Ishikawa (cell line): ENCODE measurements at regions not wholly inside any gene's neighbourhood (a gene's known extent, or its start where the extent isn't known, plus 50 kb on each side); places are given as distances from the start of the nearest gene placed in this dataset.

Source experiments
- CEBPB ChIP-seq: IDR thresholded peaks from 2 replicates; pipeline ENCODE4 v1.6.1; 2012
- CREB1 ChIP-seq: IDR thresholded peaks from 2 replicates; pipeline ENCODE4 v1.6.1; 2012; ENCODE audit warnings: low read depth
- EGR1 ChIP-seq: IDR thresholded peaks from 2 replicates; pipeline ENCODE4 v1.6.1; 2012
- EP300 ChIP-seq: IDR thresholded peaks from 2 replicates; pipeline ENCODE4 v1.6.1; 2012; ENCODE audit warnings: borderline replicate concordance
- FOXM1 ChIP-seq: IDR thresholded peaks from 2 replicates; pipeline ENCODE4 v1.6.1; 2012; ENCODE audit warnings: low read depth, borderline replicate concordance
- NFIC ChIP-seq: IDR thresholded peaks from 2 replicates; pipeline ENCODE4 v1.6.1; 2012
- RAD21 ChIP-seq: IDR thresholded peaks from 2 replicates; pipeline ENCODE4 v1.6.1; 2012; ENCODE audit warnings: low read depth
- TAF1 ChIP-seq: IDR thresholded peaks from 2 replicates; pipeline ENCODE4 v1.6.1; 2012; ENCODE audit warnings: low read depth, mild to moderate bottlenecking
- TCF12 ChIP-seq: IDR thresholded peaks from 2 replicates; pipeline ENCODE4 v1.6.1; 2012; ENCODE audit warnings: low read depth
- TEAD4 ChIP-seq: IDR thresholded peaks from 2 replicates; pipeline ENCODE4 v1.6.1; 2012
- USF1 ChIP-seq: IDR thresholded peaks from 2 replicates; pipeline ENCODE4 v1.6.1; 2012
- YY1 ChIP-seq: IDR thresholded peaks from 2 replicates; pipeline ENCODE4 v1.6.1; 2012; ENCODE audit warnings: low read depth
- ZBTB7A ChIP-seq: IDR thresholded peaks from 2 replicates; pipeline ENCODE4 v1.6.1; 2012; ENCODE audit warnings: low read depth
- TF ChIP-seq, protein P1 (sequence below): IDR thresholded peaks from 2 replicates; pipeline ENCODE4 v1.6.1; 2012; ENCODE audit warnings: low read depth, mild to moderate bottlenecking
- TF ChIP-seq, protein P2 (sequence below): IDR thresholded peaks from 2 replicates; pipeline ENCODE4 v1.6.1; 2012

- TF ChIP-seq NFIC (no peak), RAD21 (no peak), ZBTB7A (no peak), YY1 (no peak), EP300 (no peak), EGR1 (no peak), TCF12 (no peak), CREB1 (no peak), CEBPB (no peak), USF1 (no peak), FOXM1 (no peak), TAF1 (no peak)
- TF ChIP-seq, protein P1, sequence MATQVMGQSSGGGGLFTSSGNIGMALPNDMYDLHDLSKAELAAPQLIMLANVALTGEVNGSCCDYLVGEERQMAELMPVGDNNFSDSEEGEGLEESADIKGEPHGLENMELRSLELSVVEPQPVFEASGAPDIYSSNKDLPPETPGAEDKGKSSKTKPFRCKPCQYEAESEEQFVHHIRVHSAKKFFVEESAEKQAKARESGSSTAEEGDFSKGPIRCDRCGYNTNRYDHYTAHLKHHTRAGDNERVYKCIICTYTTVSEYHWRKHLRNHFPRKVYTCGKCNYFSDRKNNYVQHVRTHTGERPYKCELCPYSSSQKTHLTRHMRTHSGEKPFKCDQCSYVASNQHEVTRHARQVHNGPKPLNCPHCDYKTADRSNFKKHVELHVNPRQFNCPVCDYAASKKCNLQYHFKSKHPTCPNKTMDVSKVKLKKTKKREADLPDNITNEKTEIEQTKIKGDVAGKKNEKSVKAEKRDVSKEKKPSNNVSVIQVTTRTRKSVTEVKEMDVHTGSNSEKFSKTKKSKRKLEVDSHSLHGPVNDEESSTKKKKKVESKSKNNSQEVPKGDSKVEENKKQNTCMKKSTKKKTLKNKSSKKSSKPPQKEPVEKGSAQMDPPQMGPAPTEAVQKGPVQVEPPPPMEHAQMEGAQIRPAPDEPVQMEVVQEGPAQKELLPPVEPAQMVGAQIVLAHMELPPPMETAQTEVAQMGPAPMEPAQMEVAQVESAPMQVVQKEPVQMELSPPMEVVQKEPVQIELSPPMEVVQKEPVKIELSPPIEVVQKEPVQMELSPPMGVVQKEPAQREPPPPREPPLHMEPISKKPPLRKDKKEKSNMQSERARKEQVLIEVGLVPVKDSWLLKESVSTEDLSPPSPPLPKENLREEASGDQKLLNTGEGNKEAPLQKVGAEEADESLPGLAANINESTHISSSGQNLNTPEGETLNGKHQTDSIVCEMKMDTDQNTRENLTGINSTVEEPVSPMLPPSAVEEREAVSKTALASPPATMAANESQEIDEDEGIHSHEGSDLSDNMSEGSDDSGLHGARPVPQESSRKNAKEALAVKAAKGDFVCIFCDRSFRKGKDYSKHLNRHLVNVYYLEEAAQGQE, result no peak
- TF ChIP-seq, protein P2, sequence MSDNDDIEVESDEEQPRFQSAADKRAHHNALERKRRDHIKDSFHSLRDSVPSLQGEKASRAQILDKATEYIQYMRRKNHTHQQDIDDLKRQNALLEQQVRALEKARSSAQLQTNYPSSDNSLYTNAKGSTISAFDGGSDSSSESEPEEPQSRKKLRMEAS, result no peak
Measured at GRCh38 chr10:130656582-130657133, 520.5 kb downstream of the GLRX3 start.

DNA sequence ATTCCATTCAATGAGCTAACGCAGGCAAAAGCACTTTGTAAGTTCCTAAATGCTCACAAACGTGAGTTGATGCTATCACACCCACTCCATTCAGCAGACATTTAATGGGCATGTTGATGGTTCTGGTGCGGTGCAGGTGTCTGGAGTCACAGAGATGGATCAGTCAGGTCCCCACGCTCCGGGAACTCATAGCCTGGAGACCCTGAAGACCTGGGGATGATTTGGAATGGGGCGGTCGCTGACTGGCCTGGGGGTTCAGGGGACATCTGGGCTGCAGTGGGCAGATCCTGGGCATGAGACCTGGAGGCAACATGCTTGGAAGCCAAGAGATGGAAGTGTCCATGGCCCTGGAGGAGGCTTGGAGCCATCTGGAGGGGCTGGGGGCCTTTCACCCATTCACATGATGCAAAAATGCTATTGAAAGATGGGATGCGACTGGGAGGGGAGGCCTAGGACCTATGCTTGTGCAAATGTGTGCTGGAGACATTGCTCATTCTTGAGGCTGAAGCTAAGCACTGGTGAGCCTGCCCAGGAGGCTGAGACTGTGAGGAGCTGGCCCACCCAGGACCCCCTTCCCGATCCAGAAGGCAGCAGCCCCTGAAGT, 522.6 kb downstream of the GLRX3 start:
- TF ChIP-seq USF1, result no peak
- TF ChIP-seq RAD21, result no peak
- TF ChIP-seq FOXM1, result no peak
- TF ChIP-seq, protein P1, result no peak
- TF ChIP-seq, protein P2, result no peak
- no peak for TF ChIP-seq YY1
- TF ChIP-seq EP300, result no peak
- TF ChIP-seq CREB1, result no peak
- TF ChIP-seq TAF1, result no peak
- no peak for TF ChIP-seq CEBPB

DNA sequence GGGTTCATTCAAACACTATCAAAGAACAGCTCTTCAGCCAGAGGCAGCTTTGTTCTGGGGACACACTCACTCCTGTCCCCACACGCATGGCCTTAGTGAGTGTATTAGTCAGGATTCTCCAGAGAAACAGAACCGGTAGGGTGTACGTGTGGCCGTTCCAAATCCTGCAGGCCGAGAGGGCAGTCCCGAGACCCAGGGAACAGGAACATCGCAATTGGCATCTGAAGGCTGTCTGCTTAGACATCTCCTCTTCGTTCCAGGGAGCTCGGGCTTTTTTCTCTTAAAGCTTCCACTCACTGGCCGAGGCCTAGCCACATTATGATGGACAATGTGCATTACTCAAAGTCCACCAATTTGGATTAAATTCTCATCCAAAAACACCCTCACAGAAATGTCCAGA, 523.3 kb downstream of the GLRX3 start:
- TF ChIP-seq NFIC (no peak), EGR1 (no peak)

DNA sequence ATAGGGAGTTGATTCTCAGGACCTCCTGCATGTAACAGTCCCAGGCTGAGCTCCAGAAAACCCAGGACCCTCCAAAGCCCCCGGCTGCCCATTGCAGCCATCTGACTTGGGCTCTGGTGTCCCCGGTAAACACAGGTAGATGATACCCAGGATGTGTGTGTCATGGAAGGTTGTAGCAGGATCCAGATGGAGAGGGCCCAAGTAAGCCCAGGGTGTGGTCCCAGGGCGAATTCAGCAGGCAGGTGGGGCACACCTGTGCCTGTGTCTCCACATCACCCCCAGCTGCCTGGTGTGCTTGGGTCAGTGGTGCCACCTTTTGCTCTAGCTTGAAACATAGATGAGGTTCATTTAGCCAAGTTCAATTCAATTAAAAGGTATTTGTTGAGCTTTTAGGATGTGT, 524.1 kb downstream of the GLRX3 start:
- TF ChIP-seq NFIC (no peak), CREB1 (no peak), USF1 (no peak), EP300 (no peak), ZBTB7A (no peak), FOXM1 (no peak), CEBPB (no peak), TEAD4 (no peak), YY1 (no peak), TCF12 (no peak), EGR1 (no peak), RAD21 (no peak), TAF1 (no peak)
- TF ChIP-seq, protein P1, result no peak
- TF ChIP-seq, protein P2, result no peak
